ENCODE measurements at regions not wholly inside any gene's neighbourhood (a gene's known extent, or its start where the extent isn't known, plus 50 kb on each side); places are given as distances from the start of the nearest gene placed in this dataset.

DNA sequence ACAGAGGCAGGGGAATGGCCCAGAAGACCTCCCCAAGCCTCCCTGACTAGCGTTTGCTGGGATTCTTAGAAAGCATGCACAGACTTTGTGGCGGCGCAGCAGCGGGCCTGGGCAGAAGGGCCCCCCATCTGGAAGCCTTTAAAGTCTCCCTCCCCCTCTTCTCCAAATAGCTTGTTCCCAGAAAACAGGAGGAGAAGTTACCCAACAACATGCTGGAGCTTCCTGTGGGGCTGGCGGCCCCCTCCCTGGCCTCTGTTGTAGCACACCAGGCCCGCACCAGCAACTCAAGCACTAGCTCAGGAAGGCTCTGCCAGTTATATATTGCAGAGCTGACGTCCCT is 334.8 kb downstream of the DYSF start:
- TF ChIP-seq, protein P1, sequence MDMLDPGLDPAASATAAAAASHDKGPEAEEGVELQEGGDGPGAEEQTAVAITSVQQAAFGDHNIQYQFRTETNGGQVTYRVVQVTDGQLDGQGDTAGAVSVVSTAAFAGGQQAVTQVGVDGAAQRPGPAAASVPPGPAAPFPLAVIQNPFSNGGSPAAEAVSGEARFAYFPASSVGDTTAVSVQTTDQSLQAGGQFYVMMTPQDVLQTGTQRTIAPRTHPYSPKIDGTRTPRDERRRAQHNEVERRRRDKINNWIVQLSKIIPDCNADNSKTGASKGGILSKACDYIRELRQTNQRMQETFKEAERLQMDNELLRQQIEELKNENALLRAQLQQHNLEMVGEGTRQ (IDR thresholded peaks at IDR 0.05; ENCODE audit: borderline replicate concordance, low read depth, low read length): no peak
- no peak for TF ChIP-seq TEAD4 (IDR thresholded peaks at IDR 0.05; ENCODE audit: borderline replicate concordance, insufficient read depth)
- TF ChIP-seq, protein P2, sequence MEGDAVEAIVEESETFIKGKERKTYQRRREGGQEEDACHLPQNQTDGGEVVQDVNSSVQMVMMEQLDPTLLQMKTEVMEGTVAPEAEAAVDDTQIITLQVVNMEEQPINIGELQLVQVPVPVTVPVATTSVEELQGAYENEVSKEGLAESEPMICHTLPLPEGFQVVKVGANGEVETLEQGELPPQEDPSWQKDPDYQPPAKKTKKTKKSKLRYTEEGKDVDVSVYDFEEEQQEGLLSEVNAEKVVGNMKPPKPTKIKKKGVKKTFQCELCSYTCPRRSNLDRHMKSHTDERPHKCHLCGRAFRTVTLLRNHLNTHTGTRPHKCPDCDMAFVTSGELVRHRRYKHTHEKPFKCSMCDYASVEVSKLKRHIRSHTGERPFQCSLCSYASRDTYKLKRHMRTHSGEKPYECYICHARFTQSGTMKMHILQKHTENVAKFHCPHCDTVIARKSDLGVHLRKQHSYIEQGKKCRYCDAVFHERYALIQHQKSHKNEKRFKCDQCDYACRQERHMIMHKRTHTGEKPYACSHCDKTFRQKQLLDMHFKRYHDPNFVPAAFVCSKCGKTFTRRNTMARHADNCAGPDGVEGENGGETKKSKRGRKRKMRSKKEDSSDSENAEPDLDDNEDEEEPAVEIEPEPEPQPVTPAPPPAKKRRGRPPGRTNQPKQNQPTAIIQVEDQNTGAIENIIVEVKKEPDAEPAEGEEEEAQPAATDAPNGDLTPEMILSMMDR (IDR thresholded peaks at IDR 0.05): no peak
- TF ChIP-seq, protein P3, sequence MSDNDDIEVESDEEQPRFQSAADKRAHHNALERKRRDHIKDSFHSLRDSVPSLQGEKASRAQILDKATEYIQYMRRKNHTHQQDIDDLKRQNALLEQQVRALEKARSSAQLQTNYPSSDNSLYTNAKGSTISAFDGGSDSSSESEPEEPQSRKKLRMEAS (IDR thresholded peaks at IDR 0.05; ENCODE audit: low read depth): no peak
- no peak for TF ChIP-seq POLR2AphosphoS5 (IDR thresholded peaks at IDR 0.05; ENCODE audit: low read depth, low read length)
- no peak for TF ChIP-seq JUND (IDR thresholded peaks at IDR 0.05)
- TF ChIP-seq RFX5 (IDR thresholded peaks at IDR 0.05; ENCODE audit: low read length): no peak
- TF ChIP-seq EZH2phosphoT487 (IDR thresholded peaks at IDR 0.05; ENCODE audit: borderline replicate concordance, low read depth): no peak
- no peak for TF ChIP-seq TAF1 (IDR thresholded peaks at IDR 0.05; ENCODE audit: borderline replicate concordance, low read depth, low read length)
- no peak for TF ChIP-seq MEF2A (IDR thresholded peaks at IDR 0.05; ENCODE audit: borderline replicate concordance, low read depth)
- TF ChIP-seq SIN3A (IDR thresholded peaks at IDR 0.05; ENCODE audit: borderline replicate concordance, low read depth, low read length): no peak

Data from SK-N-SH (cell line).